ENCODE measurements at regions not wholly inside any gene's neighbourhood (a gene's known extent, or its start where the extent isn't known, plus 50 kb on each side); places are given as distances from the start of the nearest gene placed in this dataset.

- Histone ChIP-seq H3K4me1 (ENCODE audit: control insufficient read depth in 1 of 2, insufficient read depth in 2 of 2, low read depth in 1 of 2, low read length in 1 of 2) (peaks cover 0 to 5% of the 10 kb centered on the region in 2 experiments; a peak in 3 of 4 replicates), H3K9ac (no peak overlapping the region), H3K27ac (ENCODE audit: low read depth in 2 of 2, low read length in 1 of 2) (no peak overlapping the region), H3K4me3 (ENCODE audit: low read depth in 2 of 2, low read length in 1 of 2) (no peak overlapping the region), H3K79me2 (ENCODE audit: insufficient read depth) (no peaks in the 10 kb centered on the region), H4K20me1 (ENCODE audit: insufficient read depth) (no peaks in the 10 kb centered on the region), H3K36me3 (replicated peaks in 1 of 2; ENCODE audit: control insufficient read depth in 1 of 2, insufficient read depth in 2 of 2, low read length in 1 of 2) (no peaks in the 10 kb centered on the region), H3F3A (replicated peaks; ENCODE audit: insufficient read depth) (peaks cover 7% of the 10 kb centered on the region), H3K27me3 (ENCODE audit: insufficient read depth) (no peaks in the 10 kb centered on the region), H2AFZ (ENCODE audit: low read depth) (no peak overlapping the region), H3K9me2 (no peaks in the 10 kb centered on the region), H3K4me2 (no peak overlapping the region), H3K9me3 (no peaks in the 10 kb centered on the region)
- 95% methylated on average over 7 of the region's 7 CpGs for WGBS (ENCODE audit: low lambda C conversion rate)
- TF ChIP-seq REST (IDR thresholded peaks at IDR 0.05; ENCODE audit: low read depth, low read length) (no peak), MXI1 (IDR thresholded peaks at IDR 0.05; ENCODE audit: low read depth, low read length) (no peak), TCF12 (IDR thresholded peaks at IDR 0.05) (no peak), JUND (IDR thresholded peaks at IDR 0.05) (no peak), GABPA (IDR thresholded peaks at IDR 0.05; ENCODE audit: low read depth) (no peak), FOSL2 (IDR thresholded peaks at IDR 0.05; ENCODE audit: borderline replicate concordance, low read depth) (no peak), SMC3 (IDR thresholded peaks at IDR 0.05; ENCODE audit: low read depth, low read length) (no peak), ELF1 (IDR thresholded peaks at IDR 0.05) (no peak), NRF1 (IDR thresholded peaks at IDR 0.05; ENCODE audit: low read depth, low read length) (no peak), RFX5 (IDR thresholded peaks at IDR 0.05; ENCODE audit: low read length) (no peak), TAF1 (IDR thresholded peaks at IDR 0.05; ENCODE audit: borderline replicate concordance, low read depth, low read length) (no peak), POLR2AphosphoS5 (IDR thresholded peaks at IDR 0.05; ENCODE audit: low read depth, low read length) (no peak), FOXJ3 (CRISPR knock-in tag; IDR thresholded peaks at IDR 0.05) (no peak), GATA2 (CRISPR knock-in tag; IDR thresholded peaks at IDR 0.05) (no peak), USF2 (IDR thresholded peaks at IDR 0.05; ENCODE audit: borderline replicate concordance, low read depth, low read length) (no peak), SIN3A (IDR thresholded peaks at IDR 0.05; ENCODE audit: borderline replicate concordance, low read depth, low read length) (no peak), NFIC (IDR thresholded peaks at IDR 0.05; ENCODE audit: borderline replicate concordance) (no peak), YY1 (IDR thresholded peaks at IDR 0.05; ENCODE audit: low read depth) (no peak)
- TF ChIP-seq, protein P1, sequence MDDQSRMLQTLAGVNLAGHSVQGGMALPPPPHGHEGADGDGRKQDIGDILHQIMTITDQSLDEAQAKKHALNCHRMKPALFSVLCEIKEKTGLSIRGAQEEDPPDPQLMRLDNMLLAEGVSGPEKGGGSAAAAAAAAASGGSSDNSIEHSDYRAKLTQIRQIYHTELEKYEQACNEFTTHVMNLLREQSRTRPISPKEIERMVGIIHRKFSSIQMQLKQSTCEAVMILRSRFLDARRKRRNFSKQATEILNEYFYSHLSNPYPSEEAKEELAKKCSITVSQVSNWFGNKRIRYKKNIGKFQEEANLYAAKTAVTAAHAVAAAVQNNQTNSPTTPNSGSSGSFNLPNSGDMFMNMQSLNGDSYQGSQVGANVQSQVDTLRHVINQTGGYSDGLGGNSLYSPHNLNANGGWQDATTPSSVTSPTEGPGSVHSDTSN (IDR thresholded peaks at IDR 0.05): no peak
- TF ChIP-seq, protein P2, sequence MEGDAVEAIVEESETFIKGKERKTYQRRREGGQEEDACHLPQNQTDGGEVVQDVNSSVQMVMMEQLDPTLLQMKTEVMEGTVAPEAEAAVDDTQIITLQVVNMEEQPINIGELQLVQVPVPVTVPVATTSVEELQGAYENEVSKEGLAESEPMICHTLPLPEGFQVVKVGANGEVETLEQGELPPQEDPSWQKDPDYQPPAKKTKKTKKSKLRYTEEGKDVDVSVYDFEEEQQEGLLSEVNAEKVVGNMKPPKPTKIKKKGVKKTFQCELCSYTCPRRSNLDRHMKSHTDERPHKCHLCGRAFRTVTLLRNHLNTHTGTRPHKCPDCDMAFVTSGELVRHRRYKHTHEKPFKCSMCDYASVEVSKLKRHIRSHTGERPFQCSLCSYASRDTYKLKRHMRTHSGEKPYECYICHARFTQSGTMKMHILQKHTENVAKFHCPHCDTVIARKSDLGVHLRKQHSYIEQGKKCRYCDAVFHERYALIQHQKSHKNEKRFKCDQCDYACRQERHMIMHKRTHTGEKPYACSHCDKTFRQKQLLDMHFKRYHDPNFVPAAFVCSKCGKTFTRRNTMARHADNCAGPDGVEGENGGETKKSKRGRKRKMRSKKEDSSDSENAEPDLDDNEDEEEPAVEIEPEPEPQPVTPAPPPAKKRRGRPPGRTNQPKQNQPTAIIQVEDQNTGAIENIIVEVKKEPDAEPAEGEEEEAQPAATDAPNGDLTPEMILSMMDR (IDR thresholded peaks at IDR 0.05): no peak
- DNase-seq: no peak
- ChIA-PET CTCF (no interaction called here), POLR2A (no interaction called here)
Observed at GRCh38 chr2:195493416-195493815, 163.6 kb upstream of the SLC39A10 start.
